Upper lobe of right lung (tissue), 1 donor: ENCODE measurements at regions not wholly inside any gene's neighbourhood (a gene's known extent, or its start where the extent isn't known, plus 50 kb on each side); places are given as distances from the start of the nearest gene placed in this dataset.

ENCODE experiments used
- ATAC-seq: fragments of 200-7000 bp; cut with Tn5 transposase; one replicate; pipeline ENCODE4 v1.9.1; 2020; ENCODE audit warnings: mild to moderate bottlenecking, moderate library complexity
- DNase-seq: peaks from one replicate; pipeline ENCODE4 v3.0.0-alpha.2; 2020
- H3K27ac ChIP-seq: fragments of 200-600 bp; one replicate; pipeline ENCODE4 v1.8.0; 2022
- H3K27me3 ChIP-seq: fragments of 200-600 bp; one replicate; pipeline ENCODE4 v1.8.0; 2022; ENCODE audit warnings: mild to moderate bottlenecking
- H3K36me3 ChIP-seq: fragments of 200-600 bp; one replicate; pipeline ENCODE4 v1.8.0; 2022
- H3K4me1 ChIP-seq: fragments of 200-600 bp; one replicate; pipeline ENCODE4 v1.8.0; 2022
- H3K4me3 ChIP-seq: fragments of 200-600 bp; one replicate; pipeline ENCODE4 v1.8.0; 2022; ENCODE audit warnings: mild to moderate bottlenecking
- H3K9me3 ChIP-seq: fragments of 200-600 bp; one replicate; pipeline ENCODE4 v1.8.0; 2022
- intact Hi-C: fragments of 100-400 bp; cut with DNase I; formaldehyde crosslinking; loops from one replicate; pipeline ENCODE4 v1.11.0; 2022
- TF ChIP-seq, protein P1 (sequence below): fragments of 200-600 bp; IDR thresholded peaks from one replicate; pipeline ENCODE4 v1.8.0; 2022; ENCODE audit warnings: antibody characterized with exemption
- donor health status: DM: no; HTN: yes; CAD: no; lungs with severe emphysema.

DNA sequence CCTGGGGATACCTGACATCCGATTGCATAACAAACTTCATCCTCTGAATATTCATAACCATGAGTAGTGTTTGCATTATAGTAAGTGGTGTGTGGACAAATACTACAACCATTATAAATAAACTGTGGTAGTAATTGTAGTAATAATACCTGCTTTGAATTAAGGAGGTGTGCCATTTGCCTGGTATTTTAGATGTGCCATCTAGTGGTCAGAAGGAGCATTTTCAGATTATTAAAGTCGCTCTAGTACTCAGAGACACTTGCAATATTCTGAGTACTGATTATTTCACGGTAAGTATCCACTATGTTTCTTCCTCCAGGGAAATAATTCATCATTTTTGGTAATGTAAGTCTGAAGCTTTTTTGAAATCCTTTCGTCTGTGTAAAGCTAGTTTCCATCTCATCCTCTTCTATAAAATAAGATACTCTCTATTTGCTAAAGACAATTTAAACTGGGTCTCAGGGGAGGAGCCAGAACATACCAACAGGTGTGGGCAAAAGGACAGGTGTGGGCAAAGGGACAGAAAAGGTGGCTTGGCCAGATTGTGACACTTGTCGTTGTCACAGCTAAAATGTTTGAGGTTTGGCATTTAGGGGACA, 115.3 kb upstream of the WDR11 start:
- H3K36me3 ChIP-seq, result no peaks in the 10 kb centered on the region
- intact Hi-C loops, result no loop called here
- ATAC-seq (peak; percentile 66), DNase-seq (no peak)
- no peaks in the 10 kb centered on the region for H3K4me1 ChIP-seq
- H3K27me3 ChIP-seq, result no peaks in the 10 kb centered on the region
- TF ChIP-seq, protein P1, sequence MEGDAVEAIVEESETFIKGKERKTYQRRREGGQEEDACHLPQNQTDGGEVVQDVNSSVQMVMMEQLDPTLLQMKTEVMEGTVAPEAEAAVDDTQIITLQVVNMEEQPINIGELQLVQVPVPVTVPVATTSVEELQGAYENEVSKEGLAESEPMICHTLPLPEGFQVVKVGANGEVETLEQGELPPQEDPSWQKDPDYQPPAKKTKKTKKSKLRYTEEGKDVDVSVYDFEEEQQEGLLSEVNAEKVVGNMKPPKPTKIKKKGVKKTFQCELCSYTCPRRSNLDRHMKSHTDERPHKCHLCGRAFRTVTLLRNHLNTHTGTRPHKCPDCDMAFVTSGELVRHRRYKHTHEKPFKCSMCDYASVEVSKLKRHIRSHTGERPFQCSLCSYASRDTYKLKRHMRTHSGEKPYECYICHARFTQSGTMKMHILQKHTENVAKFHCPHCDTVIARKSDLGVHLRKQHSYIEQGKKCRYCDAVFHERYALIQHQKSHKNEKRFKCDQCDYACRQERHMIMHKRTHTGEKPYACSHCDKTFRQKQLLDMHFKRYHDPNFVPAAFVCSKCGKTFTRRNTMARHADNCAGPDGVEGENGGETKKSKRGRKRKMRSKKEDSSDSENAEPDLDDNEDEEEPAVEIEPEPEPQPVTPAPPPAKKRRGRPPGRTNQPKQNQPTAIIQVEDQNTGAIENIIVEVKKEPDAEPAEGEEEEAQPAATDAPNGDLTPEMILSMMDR, result peak; percentile 72
- H3K9me3 ChIP-seq, result no peaks in the 10 kb centered on the region
- H3K27ac ChIP-seq, result no peak overlapping the region
- no peak overlapping the region for H3K4me3 ChIP-seq

DNA sequence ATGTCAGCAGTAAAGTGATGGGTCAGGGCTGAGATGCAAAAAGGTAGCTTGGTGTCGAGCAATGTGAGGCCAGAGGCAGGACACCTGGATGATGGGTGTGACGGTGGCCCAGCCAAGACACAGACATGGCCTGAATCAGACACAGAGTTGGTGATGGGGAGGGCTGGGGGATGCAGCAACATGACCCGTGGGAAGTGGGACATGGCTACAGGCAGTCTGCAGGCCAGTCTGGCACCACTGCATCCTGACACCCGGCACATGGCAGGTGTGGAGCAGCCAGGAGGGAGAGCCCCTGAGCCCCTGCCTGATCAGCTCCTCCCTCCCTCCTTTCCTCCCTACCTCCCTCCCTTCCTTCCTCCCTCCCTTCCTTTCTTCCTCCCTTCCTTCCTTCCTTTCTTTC, 114.8 kb upstream of the WDR11 start:
- Histone ChIP-seq H3K27ac (no peak overlapping the region), H3K36me3 (no peaks in the 10 kb centered on the region), H3K4me3 (no peak overlapping the region), H3K27me3 (no peaks in the 10 kb centered on the region), H3K4me1 (no peaks in the 10 kb centered on the region), H3K9me3 (no peaks in the 10 kb centered on the region)
- TF ChIP-seq, protein P1, result no peak
- ATAC-seq (peak; percentile 34), DNase-seq (no peak)
- intact Hi-C loops, result no loop called here

DNA sequence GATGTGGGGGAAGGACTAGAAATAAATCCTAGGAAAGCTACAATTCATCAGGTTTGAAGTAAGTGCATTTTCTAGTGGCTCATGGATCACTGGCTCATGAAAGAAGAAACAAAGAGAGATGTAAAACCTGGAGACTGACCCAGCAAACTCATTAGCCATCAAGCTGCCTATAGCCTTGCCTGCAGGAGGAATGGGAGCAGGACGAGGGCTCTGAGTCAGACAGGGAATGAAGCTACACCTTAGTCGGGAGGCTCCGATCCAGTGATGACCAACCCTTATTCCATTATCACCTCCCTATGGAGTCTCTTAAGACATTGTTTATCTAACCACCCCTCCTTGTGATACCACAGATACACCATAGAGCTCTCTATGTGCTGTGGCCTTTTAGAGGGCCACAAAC, 112.5 kb upstream of the WDR11 start:
- Histone ChIP-seq H3K4me1 (no peaks in the 10 kb centered on the region), H3K9me3 (no peaks in the 10 kb centered on the region), H3K36me3 (no peaks in the 10 kb centered on the region), H3K4me3 (no peak overlapping the region), H3K27me3 (no peaks in the 10 kb centered on the region), H3K27ac (no peak overlapping the region)
- no peak for DNase-seq
- no peak for ATAC-seq
- intact Hi-C loops, result no loop called here
- TF ChIP-seq, protein P1, result no peak

DNA sequence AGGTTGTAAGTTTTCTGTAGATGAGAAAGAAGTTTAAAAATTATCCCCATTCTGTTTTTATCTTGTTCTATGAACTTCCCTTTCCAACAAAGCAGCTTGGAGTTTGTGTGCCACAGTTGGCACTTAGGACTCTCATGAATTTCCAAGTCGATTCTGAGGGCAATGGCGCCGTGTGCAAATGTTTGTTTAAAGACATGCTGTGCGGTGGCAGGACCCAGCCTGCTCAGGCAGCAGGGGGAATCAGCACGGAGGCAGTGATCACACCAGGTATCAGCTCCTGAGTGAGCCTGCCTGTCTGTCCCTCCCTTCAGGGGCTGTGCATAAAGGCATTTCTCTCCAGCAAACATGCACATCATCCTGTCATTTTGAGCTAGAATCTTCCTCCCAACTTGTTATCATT, 109.8 kb upstream of the WDR11 start:
- no peak for ATAC-seq

DNA sequence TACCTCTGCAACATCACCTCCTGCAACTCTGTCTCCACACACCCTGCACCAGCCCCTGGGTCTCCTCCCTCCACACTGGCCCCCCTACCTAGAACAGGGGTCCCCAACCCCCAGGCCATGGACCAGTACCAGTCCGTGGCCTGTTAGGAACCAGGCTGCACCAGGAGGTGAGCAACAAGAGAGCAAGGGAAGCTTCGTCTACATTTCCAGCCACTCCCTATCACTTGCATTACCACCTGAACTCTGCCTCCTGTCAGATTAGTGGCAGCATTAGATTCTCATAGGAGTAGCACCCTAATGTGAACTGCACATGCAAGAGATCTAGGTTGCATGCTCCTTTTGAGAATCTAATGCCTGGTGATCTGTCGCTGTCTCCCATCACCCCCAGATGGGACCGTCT, 108.8 kb upstream of the WDR11 start:
- TF ChIP-seq, protein P1, result no peak
- Histone ChIP-seq H3K27ac (no peak overlapping the region), H3K4me1 (no peaks in the 10 kb centered on the region), H3K9me3 (no peaks in the 10 kb centered on the region), H3K4me3 (no peak overlapping the region), H3K27me3 (no peaks in the 10 kb centered on the region), H3K36me3 (no peaks in the 10 kb centered on the region)
- intact Hi-C loops, result no loop called here
- ATAC-seq (no peak), DNase-seq (no peak)

More for the DNA sequence above, 109.8 kb upstream of the WDR11 start:
- Histone ChIP-seq H3K4me1 (no peaks in the 10 kb centered on the region), H3K27me3 (no peaks in the 10 kb centered on the region), H3K9me3 (no peaks in the 10 kb centered on the region), H3K36me3 (no peaks in the 10 kb centered on the region), H3K4me3 (no peak overlapping the region), H3K27ac (no peak overlapping the region)
- intact Hi-C loops, result no loop called here
- TF ChIP-seq, protein P1, result no peak
- DNase-seq, result no peak

DNA sequence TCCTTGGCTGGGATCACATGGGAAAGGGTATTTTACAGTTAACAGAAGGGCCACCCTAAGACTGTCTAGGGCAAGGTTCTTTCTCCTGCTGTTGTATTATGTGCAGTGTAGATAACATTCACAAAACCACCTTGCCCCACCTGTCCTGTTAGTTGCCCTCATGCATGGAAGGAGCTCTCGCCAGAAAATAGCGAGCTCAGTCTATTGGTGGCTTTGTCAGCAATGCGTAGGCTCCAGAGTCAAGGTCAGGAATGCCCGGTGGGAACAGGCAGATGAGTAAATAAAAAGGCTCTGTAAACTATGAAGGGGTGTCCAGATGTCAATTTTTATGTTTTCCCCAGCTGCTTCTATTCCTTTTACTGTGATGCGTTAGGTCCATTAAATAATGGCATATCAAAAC, 107.1 kb upstream of the WDR11 start:
- intact Hi-C loops, result no loop called here
- Histone ChIP-seq H3K27me3 (no peaks in the 10 kb centered on the region), H3K9me3 (no peaks in the 10 kb centered on the region), H3K4me1 (no peaks in the 10 kb centered on the region), H3K36me3 (no peaks in the 10 kb centered on the region), H3K27ac (no peak overlapping the region), H3K4me3 (no peak overlapping the region)
- no peak for ATAC-seq
- no peak for DNase-seq
- TF ChIP-seq, protein P1, result no peak
